Right forelimb (tissue), 1 donor: ENCODE measurements at regions not wholly inside any gene's neighbourhood (a gene's known extent, or its start where the extent isn't known, plus 50 kb on each side); places are given as distances from the start of the nearest gene placed in this dataset.
"Not testable (repeated sequence)": the region's sequence is repeated elsewhere in the genome, so short reads cannot be mapped to it uniquely, and the experiment has no call there.

Experiments
- DNase-seq: peaks from one replicate; pipeline ENCODE4 v3.0.0-alpha.2; 2018

- no peak for DNase-seq
These were observed 433.2 kb upstream of the BTBD3 start for GRCh38 chr20:11484479-11484878.

GRCh38 chr20:11492386-11492785 lies 425.3 kb upstream of the BTBD3 start:
- DNase-seq = no peak

GRCh38 chr20:11492846-11493245 lies 424.8 kb upstream of the BTBD3 start:
- DNase-seq = no peak

GRCh38 chr20:11496380-11496779 lies 421.3 kb upstream of the BTBD3 start:
- no peak for DNase-seq

- DNase-seq = no peak
These were observed 420.1 kb upstream of the BTBD3 start for GRCh38 chr20:11497545-11497944.

GRCh38 chr20:11499101-11499634 lies 418.5 kb upstream of the BTBD3 start:
- no peak for DNase-seq

GRCh38 chr20:11502061-11502460 lies 415.6 kb upstream of the BTBD3 start:
- DNase-seq = no peak

GRCh38 chr20:11502671-11503070 lies 415.0 kb upstream of the BTBD3 start:
- no peak for DNase-seq

GRCh38 chr20:11509776-11510175 lies 407.9 kb upstream of the BTBD3 start:
- DNase-seq = no peak

GRCh38 chr20:11511821-11512220 lies 405.9 kb upstream of the BTBD3 start:
- DNase-seq = no peak

GRCh38 chr20:11513241-11513745 lies 404.4 kb upstream of the BTBD3 start:
- DNase-seq = not testable (repeated sequence)

GRCh38 chr20:11516448-11516847 lies 401.2 kb upstream of the BTBD3 start:
- no peak for DNase-seq

GRCh38 chr20:11520596-11520995 lies 397.1 kb upstream of the BTBD3 start:
- DNase-seq = no peak

- peak; percentile 49 for DNase-seq
These were observed 396.0 kb upstream of the BTBD3 start for GRCh38 chr20:11521476-11522365.

GRCh38 chr20:11522366-11522741 lies 395.3 kb upstream of the BTBD3 start:
- DNase-seq = no peak

GRCh38 chr20:11529047-11529446 lies 388.6 kb upstream of the BTBD3 start:
- DNase-seq = no peak

- no peak for DNase-seq
These were observed 380.7 kb upstream of the BTBD3 start for GRCh38 chr20:11537032-11537431.

- no peak for DNase-seq
These were observed 378.2 kb upstream of the BTBD3 start for GRCh38 chr20:11539450-11539849.

GRCh38 chr20:11540558-11540957 lies 377.1 kb upstream of the BTBD3 start:
- DNase-seq = no peak

- no peak for DNase-seq
These were observed 375.0 kb upstream of the BTBD3 start for GRCh38 chr20:11542645-11543044.

GRCh38 chr20:11544029-11544678 lies 373.5 kb upstream of the BTBD3 start:
- no peak for DNase-seq

GRCh38 chr20:11546939-11547338 lies 370.8 kb upstream of the BTBD3 start:
- DNase-seq = no peak

GRCh38 chr20:11549172-11550103 lies 368.3 kb upstream of the BTBD3 start:
- DNase-seq = no peak
